Activated CD4-positive, alpha-beta T cell treated with anti-CD3 and anti-CD28 coated beads, Interleukin-2, amount 10 ng/mL, durations not matched to agents 7 days and 5 days (primary cell): ENCODE measurements at regions not wholly inside any gene's neighbourhood (a gene's known extent, or its start where the extent isn't known, plus 50 kb on each side); places are given as distances from the start of the nearest gene placed in this dataset.
"Not testable (repeated sequence)": the region's sequence is repeated elsewhere in the genome, so short reads cannot be mapped to it uniquely, and the experiment has no call there.

Source experiments
- CTCF ChIA-PET: fragments of 350-600 bp; sonication (Branson Sonifier 250); formaldehyde crosslinking; loops from one replicate; lab custom pipeline; 2021; ENCODE audit warnings: antibody characterized with exemption; lab: Charles Lee
- POLR2A ChIA-PET: fragments of 350-600 bp; sonication (Branson Sonifier 250); formaldehyde crosslinking; loops from one replicate; lab custom pipeline; 2021; ENCODE audit warnings: antibody characterized with exemption; lab: Charles Lee
- DNase-seq: peaks from one replicate; pipeline ENCODE4 v3.0.0-alpha.2; 2020
- H3K27ac Mint-ChIP-seq: one replicate; pipeline ENCODE4 v1.8.0; 2021; ENCODE audit warnings: mild to moderate bottlenecking, moderate library complexity, mixed read lengths
- H3K27me3 Mint-ChIP-seq: one replicate; pipeline ENCODE4 v1.8.0; 2021; ENCODE audit warnings: mixed read lengths
- H3K36me3 Mint-ChIP-seq: one replicate; pipeline ENCODE4 v1.8.0; 2021; ENCODE audit warnings: low read depth, mixed read lengths
- H3K4me1 Mint-ChIP-seq: one replicate; pipeline ENCODE4 v1.8.0; 2021; ENCODE audit warnings: mixed read lengths
- H3K4me3 Mint-ChIP-seq: one replicate; pipeline ENCODE4 v1.8.0; 2021; ENCODE audit warnings: mild to moderate bottlenecking, moderate library complexity, mixed read lengths
- H3K9me3 Mint-ChIP-seq: one replicate; pipeline ENCODE4 v1.8.0; 2021; ENCODE audit warnings: mixed read lengths

DNA sequence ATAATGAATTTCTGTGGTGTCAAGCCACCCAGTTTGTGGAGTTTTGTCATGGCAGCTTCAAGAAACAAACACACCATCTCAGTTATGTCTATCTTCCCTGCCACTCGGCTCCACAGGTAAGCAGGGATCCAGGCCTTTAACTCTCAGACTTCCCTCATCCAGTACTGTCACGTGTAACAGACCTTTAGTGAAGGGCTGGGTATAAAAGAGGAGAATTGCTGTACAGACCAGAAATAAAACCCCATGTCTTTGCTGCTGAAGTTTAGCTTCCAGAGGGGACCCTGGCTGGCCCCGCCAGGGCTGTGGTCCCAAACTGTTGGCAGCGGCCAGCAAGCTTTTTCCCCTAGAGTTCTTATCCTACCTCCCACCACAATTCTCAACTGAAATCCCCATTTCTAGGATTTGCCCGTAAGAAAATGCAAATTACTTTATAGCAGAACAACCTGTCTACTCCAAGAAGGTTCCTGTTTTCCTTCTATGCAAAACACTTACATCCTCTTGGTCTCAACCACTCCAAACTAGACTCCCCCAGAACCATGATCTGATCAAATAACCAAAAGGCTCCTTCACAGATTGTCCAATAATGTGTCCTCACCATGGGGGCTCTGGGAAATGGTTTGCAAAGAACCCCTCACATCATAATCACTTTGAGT is 438.0 kb upstream of the ID2 start:
- peaks cover 10% of the 10 kb centered on the region for H3K36me3 Mint-ChIP-seq
- CTCF ChIA-PET: no interaction called here

DNA sequence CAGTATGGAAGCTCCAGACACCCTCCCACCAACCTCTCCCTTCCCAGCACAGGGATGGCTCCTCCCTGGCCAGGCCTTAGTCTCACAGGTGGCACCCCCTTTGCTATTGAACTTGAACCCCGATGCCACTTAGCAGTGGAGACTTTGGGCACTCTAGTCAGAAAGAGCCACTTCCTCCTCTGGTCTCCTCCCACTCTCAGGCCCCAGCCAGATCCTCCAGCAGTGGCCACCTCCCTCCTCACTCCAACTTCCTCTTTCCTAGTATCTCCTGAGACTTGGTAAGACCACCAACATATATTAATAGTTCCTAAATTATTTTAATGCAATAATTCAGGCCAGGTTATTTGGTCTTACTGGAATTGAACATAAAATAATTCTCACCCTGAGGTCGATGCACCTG is 437.2 kb upstream of the ID2 start:
- Mint-ChIP-seq H3K36me3 (peaks cover 10% of the 10 kb centered on the region), H3K4me1 (peaks cover 6% of the 10 kb centered on the region), H3K27ac (no peak overlapping the region), H3K9me3 (peaks cover 43% of the 10 kb centered on the region), H3K4me3 (no peak overlapping the region), H3K27me3 (peaks cover 2% of the 10 kb centered on the region)
- CTCF ChIA-PET: interaction anchor here (1.3 to 1.4 kb wide), 2 partner anchors 20 to 249 kb away, joined by 3 to 4 read pairs; no protein-coding TSS in a partner anchor
- DNase-seq: no peak
- POLR2A ChIA-PET: no interaction called here

More for the DNA sequence above, 438.0 kb upstream of the ID2 start:
- POLR2A ChIA-PET: no interaction called here
- Mint-ChIP-seq H3K27ac (no peak overlapping the region), H3K4me3 (no peak overlapping the region), H3K9me3 (peaks cover 42% of the 10 kb centered on the region), H3K4me1 (peaks cover 14% of the 10 kb centered on the region), H3K27me3 (peaks cover 2% of the 10 kb centered on the region)
- DNase-seq: no peak

DNA sequence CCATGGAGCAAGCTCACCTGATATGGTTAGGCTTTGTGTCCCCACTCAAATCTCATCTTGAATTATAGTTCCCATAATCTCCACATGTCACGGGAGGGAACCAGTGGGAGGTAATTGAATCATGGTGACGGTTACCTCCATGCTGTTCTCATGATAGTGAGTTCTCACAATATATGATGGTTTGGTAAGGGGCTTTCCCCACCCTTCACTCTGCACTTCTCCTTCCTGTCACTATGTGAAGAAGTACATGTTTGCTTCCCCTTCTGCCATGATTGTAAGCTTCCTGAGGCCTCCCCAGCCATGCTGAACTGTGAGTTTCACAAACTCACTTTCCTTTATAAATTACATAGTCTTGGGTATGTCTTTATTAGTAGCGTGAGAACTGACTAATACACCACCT is 435.7 kb upstream of the ID2 start:
- DNase-seq: no peak
- ChIA-PET CTCF (interaction anchor here (1.4 kb wide), 1 partner anchor 12 kb away, joined by 5 read pairs; no protein-coding TSS in a partner anchor), POLR2A (no interaction called here)
- H3K36me3 Mint-ChIP-seq: peaks cover 11% of the 10 kb centered on the region
- H3K27ac Mint-ChIP-seq: no peak overlapping the region
- peaks cover 47% of the 10 kb centered on the region for H3K9me3 Mint-ChIP-seq
- H3K4me1 Mint-ChIP-seq: no peaks in the 10 kb centered on the region
- peaks cover 2% of the 10 kb centered on the region for H3K27me3 Mint-ChIP-seq
- no peak overlapping the region for H3K4me3 Mint-ChIP-seq

DNA sequence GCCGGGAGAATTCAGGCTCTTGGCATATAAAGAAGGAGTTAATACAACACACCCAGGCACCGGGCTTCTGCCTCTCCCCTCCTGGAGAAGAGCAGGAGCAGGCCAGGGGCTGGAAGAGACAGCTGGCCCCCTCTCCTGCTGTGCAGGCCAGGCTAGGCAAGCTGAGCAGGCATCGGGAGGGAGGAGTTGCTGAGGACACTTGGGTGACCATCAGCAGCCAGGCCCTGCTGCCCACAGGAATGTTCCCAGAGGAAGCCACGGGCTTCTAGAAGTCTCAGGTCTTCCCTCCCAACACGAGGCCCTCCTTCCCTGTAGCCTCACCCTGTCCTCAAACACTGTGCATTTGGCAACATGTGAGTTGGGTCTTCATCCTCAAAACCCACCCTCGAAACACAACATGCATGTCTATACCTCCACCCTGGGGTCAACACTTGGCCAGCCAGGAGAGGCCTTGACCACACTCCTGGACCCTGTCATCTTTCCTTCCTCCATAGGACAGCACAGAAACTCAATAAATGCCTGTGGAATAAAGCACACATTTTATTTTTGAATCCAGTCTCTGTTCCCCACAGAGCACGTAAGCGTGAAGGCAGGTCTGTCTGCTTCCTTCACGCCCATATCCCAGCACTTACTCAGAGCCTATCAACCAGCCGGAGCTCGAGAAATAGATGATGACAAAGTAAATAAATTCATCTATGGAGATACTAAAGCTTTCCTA is 433.8 kb upstream of the ID2 start:
- peaks cover 52% of the 10 kb centered on the region for H3K9me3 Mint-ChIP-seq
- H3K36me3 Mint-ChIP-seq: peaks cover 11% of the 10 kb centered on the region
- POLR2A ChIA-PET: no interaction called here
- CTCF ChIA-PET: interaction anchor here (0.6 to 0.8 kb wide), 2 partner anchors 77 to 612 kb away, joined by 3 read pairs; no protein-coding TSS in a partner anchor
- no peak overlapping the region for H3K27ac Mint-ChIP-seq
- no peak overlapping the region for H3K4me3 Mint-ChIP-seq
- H3K27me3 Mint-ChIP-seq: peaks cover 2% of the 10 kb centered on the region
- no peak for DNase-seq
- H3K4me1 Mint-ChIP-seq: no peaks in the 10 kb centered on the region

DNA sequence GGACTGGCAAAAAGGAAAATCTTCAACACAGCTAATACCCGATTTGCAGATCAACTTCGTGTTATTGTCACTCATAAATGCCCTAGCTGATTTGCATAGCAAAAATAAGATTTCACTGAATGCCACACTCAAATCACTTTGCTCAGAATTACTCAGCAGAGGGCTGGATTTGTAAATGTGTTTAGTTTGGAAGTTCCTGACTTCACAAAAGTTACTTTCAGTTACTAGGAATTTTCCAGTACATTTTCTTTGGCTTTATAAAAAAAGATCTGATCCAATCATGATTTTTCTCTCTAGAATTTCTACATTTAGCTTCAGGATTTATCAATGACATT is 433.3 kb upstream of the ID2 start:
- H3K27ac Mint-ChIP-seq: no peak overlapping the region
- DNase-seq: no peak
- CTCF ChIA-PET: interaction anchor here (0.6 to 0.8 kb wide), 2 partner anchors 78 to 612 kb away, joined by 3 read pairs; no protein-coding TSS in a partner anchor
- no peak overlapping the region for H3K4me3 Mint-ChIP-seq
- POLR2A ChIA-PET: no interaction called here
- H3K36me3 Mint-ChIP-seq: peaks cover 10% of the 10 kb centered on the region
- peaks cover under 1% of the 10 kb centered on the region for H3K4me1 Mint-ChIP-seq
- H3K9me3 Mint-ChIP-seq: peaks cover 46% of the 10 kb centered on the region
- peaks cover 2% of the 10 kb centered on the region for H3K27me3 Mint-ChIP-seq

DNA sequence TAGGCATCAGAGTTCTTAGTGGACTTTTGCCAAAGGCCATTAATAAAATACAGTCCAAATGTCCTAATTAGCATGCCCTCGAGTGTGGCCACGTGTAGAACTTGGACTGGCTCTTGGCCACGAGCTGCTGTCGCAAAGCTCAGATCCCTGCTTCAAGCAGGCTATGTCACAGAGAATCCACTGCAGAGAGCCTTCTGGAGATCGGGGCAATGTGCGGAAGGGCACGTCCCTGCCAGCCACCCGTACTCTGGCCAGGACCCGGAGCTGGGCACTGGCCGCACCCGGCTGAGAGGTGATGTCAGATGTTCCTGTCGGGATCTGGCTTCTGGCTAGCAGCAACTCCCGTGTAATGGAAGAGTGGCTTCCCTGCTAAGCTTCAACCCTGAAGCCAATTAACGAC is 432.7 kb upstream of the ID2 start:
- DNase-seq: no peak
- Mint-ChIP-seq H3K27ac (no peak overlapping the region), H3K4me3 (no peak overlapping the region), H3K36me3 (peaks cover 12% of the 10 kb centered on the region), H3K9me3 (peaks cover 44% of the 10 kb centered on the region), H3K4me1 (peaks cover 6% of the 10 kb centered on the region), H3K27me3 (peaks cover 2% of the 10 kb centered on the region)
- ChIA-PET POLR2A (no interaction called here), CTCF (interaction anchor here (0.6 kb wide), 1 partner anchor 9 kb away, joined by 4 read pairs; no protein-coding TSS in a partner anchor)

DNA sequence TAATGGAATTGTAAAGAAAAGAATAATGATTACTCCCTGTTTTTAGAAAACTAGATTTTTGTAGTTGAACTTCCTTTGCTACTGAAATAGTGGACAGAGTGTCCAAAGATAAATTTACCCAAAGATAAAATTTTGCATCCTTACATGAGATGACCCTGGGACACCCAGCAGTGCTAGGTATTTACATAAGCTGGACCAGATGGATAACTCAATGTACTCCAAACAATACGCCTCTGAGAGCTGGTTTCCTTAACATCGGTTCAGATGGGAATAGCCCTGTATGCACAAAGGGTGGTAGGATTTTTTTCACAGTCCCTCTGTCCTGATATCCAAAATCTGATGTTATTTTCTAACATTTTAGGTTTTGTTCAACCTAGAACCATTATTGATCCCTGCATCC is 432.1 kb upstream of the ID2 start:
- POLR2A ChIA-PET: no interaction called here
- peaks cover 40% of the 10 kb centered on the region for H3K9me3 Mint-ChIP-seq

DNA sequence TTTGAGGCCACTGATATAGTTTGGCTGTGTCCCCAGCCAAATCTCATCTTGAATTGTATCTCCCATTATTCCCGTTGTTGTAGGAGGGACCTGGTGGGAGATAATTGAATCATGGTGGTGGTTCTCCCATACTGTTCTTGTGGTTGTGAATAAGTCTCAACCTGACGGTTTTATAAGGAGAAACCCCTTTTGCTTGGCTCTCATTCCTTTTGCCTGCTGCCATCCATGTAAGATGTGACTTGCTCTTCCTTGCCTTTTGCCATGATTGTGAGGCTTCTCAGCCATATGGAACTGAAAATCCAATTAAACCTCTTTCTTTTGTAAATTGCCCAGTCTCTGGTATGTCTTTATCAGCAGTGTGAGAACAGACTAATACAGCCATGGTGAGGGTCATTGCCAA is 431.6 kb upstream of the ID2 start:
- Mint-ChIP-seq H3K4me1 (peaks cover 10% of the 10 kb centered on the region), H3K9me3 (peaks cover 36% of the 10 kb centered on the region), H3K36me3 (peaks cover 10% of the 10 kb centered on the region)
- POLR2A ChIA-PET, H3K4me3 Mint-ChIP-seq, H3K27me3 Mint-ChIP-seq, DNase-seq, H3K27ac Mint-ChIP-seq: not testable (repeated sequence)
- CTCF ChIA-PET: interaction anchor here (1.8 kb wide), 1 partner anchor 11 kb away, joined by 5 read pairs; no protein-coding TSS in a partner anchor

More for the DNA sequence above, 432.1 kb upstream of the ID2 start:
- Mint-ChIP-seq H3K27me3 (peaks cover 2% of the 10 kb centered on the region), H3K36me3 (peaks cover 10% of the 10 kb centered on the region), H3K4me3 (no peak overlapping the region), H3K27ac (no peak overlapping the region), H3K4me1 (peaks cover 10% of the 10 kb centered on the region)
- no peak for DNase-seq
- CTCF ChIA-PET: no interaction called here

DNA sequence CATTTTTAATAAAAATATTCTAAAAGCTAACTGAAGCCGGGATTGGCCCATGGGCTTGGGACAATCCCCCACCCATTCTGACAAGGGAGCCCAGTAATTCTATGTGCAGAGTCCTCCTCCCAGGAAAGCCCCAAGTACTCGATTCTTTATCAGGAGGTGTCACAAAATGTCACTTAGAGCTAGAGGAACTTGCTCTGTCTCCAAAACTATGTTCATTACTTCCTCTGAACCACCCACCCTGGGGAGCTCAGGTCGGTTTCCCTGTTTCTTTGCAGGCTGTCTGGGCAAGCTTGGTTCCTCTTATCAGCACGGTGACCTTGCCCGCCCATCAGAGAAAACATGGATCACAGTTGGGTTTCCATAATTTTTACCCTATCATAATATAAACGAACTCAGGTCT is 430.6 kb upstream of the ID2 start:
- Mint-ChIP-seq H3K9me3 (peaks cover 29% of the 10 kb centered on the region), H3K27ac (no peak overlapping the region), H3K4me1 (peaks cover 10% of the 10 kb centered on the region), H3K27me3 (peaks cover 2% of the 10 kb centered on the region), H3K4me3 (no peak overlapping the region), H3K36me3 (peaks cover 10% of the 10 kb centered on the region)
- ChIA-PET CTCF (interaction anchor here (0.6 to 1.8 kb wide), 4 partner anchors 10 to 16 kb away, joined by 3 to 5 read pairs (median 4); no protein-coding TSS in a partner anchor), POLR2A (no interaction called here)
- no peak for DNase-seq

DNA sequence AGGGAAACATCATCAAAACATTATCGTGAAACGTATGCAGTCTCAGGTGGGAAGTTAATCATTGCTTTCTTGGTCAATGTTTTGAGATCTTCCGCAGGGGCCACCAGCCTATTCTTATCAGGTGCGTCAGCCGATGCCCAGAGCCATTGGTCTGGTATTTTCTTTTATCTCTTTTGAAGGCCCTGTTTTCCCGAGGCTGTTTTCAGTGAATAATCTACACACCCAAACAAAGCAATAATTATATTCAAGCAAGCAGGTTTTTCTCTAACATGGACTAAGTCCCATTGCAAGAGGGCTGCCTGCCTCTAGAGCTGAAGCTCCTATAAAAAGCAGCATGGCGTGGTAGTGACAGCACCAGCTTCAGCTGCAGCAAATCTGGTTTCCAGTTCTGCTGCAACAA is 430.0 kb upstream of the ID2 start:
- ChIA-PET POLR2A (no interaction called here), CTCF (interaction anchor here (0.7 to 1.8 kb wide), 4 partner anchors 9 to 15 kb away, joined by 3 to 5 read pairs (median 3); no protein-coding TSS in a partner anchor)
- no peak overlapping the region for H3K4me3 Mint-ChIP-seq
- peaks cover 10% of the 10 kb centered on the region for H3K4me1 Mint-ChIP-seq
- peaks cover 23% of the 10 kb centered on the region for H3K9me3 Mint-ChIP-seq
- peaks cover 2% of the 10 kb centered on the region for H3K27me3 Mint-ChIP-seq
- peaks cover 6% of the 10 kb centered on the region for H3K36me3 Mint-ChIP-seq
- H3K27ac Mint-ChIP-seq: no peak overlapping the region
- no peak for DNase-seq

DNA sequence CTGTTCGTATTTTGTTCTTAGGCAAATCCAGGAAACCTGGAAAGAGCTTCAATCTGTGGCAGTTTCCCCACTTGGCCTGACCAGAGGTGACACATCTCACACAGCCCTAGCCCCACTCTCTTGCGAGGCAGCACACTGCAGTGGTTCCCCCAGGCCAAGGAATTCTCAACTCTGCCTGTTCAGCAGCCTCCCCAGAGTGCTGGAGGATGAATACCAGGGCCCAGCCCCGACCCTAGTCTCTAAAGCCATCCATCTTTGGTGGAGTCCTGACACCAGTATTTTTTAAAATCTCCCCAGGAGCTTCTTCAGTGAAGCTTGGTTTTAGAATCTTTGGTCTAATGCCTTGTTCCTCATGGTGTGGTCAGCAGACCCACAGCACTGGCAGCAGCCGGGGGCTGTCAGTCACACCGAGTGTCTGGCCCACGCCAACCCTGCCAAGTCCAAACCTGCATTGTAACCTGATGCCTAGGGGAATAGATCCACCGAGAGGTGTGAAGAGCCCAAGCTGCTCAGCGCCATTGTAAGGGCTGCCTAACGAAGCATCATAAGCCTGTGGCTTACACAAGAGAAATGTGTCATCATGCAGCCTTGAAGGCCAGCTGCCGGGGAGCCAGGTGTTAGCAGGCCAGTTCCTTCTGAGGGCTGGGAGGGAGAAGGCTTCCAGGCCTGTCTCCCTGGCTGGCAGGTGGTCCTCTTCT is 428.7 kb upstream of the ID2 start:
- Mint-ChIP-seq H3K36me3 (peaks cover 6% of the 10 kb centered on the region), H3K9me3 (peaks cover 16% of the 10 kb centered on the region), H3K4me3 (no peak overlapping the region), H3K27me3 (peaks cover 2% of the 10 kb centered on the region), H3K4me1 (peaks cover 10% of the 10 kb centered on the region), H3K27ac (no peak overlapping the region)
- ChIA-PET CTCF (interaction anchor here (1.0 to 1.4 kb wide), 3 partner anchors 12 to 531 kb away, joined by 3 to 4 read pairs (median 3); no protein-coding TSS in a partner anchor), POLR2A (no interaction called here)
- DNase-seq: no peak

DNA sequence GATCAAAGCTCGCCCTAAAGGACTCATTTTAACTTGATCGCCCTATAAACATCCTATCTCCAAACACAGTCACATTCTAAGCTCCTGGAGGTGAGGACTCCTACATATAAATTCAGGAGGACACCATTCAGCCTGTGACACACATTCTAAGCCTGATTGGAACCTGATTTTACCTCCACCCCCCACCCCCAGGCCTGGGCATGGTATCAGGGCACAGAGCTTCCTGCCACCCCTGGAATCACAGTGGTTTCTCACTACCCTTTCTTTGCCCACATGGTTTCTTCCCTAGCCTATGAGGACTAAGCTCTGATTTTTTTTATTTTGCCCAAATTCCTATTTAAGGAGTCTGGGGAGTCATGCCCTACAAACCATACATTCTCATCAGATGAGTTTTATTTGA is 428.1 kb upstream of the ID2 start:
- Mint-ChIP-seq H3K27ac (no peak overlapping the region), H3K4me3 (no peak overlapping the region), H3K9me3 (peaks cover 12% of the 10 kb centered on the region), H3K4me1 (peaks cover 10% of the 10 kb centered on the region), H3K36me3 (peaks cover 6% of the 10 kb centered on the region), H3K27me3 (peaks cover under 1% of the 10 kb centered on the region)
- POLR2A ChIA-PET: no interaction called here
- no peak for DNase-seq
- CTCF ChIA-PET: interaction anchor here (1.0 to 1.4 kb wide), 2 partner anchors 10 to 18 kb away, joined by 4 read pairs; no protein-coding TSS in a partner anchor
